ENCODE measurements at regions not wholly inside any gene's neighbourhood (a gene's known extent, or its start where the extent isn't known, plus 50 kb on each side); places are given as distances from the start of the nearest gene placed in this dataset.
"Not testable (repeated sequence)": the region's sequence is repeated elsewhere in the genome, so short reads cannot be mapped to it uniquely, and the experiment has no call there.

GRCh38 chr9:79461712-79462111, 110.1 kb upstream of the TLE4 start:
- DNase-seq (ENCODE audit: low spot score), result no peak

DNA sequence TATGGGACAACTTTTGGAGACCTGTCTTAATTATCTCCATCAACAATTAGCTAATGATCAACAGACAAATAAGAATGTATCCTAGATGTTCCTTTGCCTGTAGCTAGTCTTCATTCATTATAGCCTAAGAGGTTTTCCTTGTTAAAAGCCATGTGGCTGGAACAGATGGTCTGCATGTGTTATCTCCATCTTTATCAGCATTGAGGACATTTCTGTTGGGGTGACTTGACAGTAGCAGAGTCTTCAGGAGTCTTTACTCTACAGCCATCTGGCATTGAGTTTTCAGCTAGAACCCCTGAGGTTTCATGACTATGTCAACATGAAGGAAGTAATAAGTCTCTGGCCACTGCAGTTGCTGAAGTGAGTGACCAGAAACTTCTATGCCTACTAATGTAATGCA, 106.6 kb upstream of the TLE4 start:
- DNase-seq (ENCODE audit: low spot score), result no peak

GRCh38 chr9:79469164-79469563, 102.6 kb upstream of the TLE4 start:
- DNase-seq (ENCODE audit: low spot score), result no peak

- DNase-seq (ENCODE audit: low spot score), result no peak
Observed at GRCh38 chr9:79470954-79471353, 100.8 kb upstream of the TLE4 start.

GRCh38 chr9:79471580-79472543, 99.9 kb upstream of the TLE4 start:
- DNase-seq (ENCODE audit: low spot score), result peak; percentile 18

DNA sequence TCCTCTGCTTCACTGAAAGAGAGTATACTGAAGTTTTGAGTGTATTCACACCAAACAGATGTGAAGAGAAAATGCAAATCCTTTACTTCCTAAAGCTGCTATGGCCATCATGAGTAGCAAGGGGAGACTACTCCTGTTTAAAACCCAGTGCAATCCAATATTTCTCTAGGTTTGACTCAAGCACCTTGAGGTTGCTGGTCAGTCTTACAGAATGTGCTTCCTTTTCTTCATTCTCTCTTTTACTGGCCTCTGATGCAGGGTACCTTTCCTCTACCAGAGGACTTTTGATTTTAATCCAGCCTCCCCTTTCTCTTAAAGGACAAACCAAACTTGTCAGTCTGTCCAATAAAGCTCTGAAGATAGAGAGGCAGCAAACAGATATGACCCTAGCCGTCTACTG, 98.1 kb upstream of the TLE4 start:
- no peak for DNase-seq (ENCODE audit: low spot score)

DNA sequence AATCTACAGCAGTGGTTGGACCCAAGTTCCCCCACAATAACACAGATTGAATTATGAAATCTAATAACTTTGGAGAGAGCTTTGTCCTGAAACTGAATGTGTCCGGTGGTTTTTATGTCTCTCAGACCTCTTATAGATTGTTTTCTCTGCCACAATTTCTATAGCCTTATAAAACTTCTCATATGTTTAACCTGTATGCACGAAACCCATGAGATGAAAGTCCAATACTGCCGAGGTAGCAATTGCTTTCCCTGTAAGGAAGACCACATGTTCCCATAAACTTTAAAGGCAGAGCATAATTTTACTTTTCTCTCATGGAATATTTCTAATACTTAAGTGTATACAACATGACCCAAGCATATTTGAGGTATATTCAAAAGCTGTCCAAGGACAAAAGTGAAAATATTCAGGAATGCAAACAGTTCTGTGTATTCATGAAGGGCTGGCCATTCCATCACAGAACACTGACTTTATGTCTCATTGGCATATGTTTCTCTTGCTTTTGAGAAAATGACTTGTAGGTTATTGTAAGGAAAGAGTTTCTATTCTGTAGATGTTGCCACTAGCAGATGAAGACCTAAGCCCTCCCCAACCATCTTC, 94.4 kb upstream of the TLE4 start:
- DNase-seq (ENCODE audit: low spot score), result no peak

- peak; percentile 0 for DNase-seq (ENCODE audit: low spot score)
Observed at GRCh38 chr9:79477955-79478771, 93.6 kb upstream of the TLE4 start.

DNA sequence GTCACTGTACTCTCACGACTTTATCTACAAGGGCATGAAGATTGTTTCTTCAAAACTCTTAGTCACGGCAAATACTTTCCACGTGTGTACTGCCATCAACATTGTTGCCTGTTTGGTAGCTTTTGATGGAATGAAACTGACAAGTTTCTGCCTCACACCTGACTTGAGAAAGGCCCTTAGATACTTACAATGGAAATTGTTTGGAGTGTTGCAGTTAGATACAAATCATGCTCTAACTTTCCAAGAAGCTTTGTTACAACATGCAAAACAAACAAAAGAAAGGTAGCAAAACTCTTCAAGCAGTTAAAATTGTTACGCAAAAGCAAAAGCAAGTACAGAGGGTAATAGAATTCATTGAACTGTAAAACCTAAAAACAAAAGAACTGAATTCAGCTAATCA, 91.1 kb upstream of the TLE4 start:
- no peak for DNase-seq (ENCODE audit: low spot score)

DNA sequence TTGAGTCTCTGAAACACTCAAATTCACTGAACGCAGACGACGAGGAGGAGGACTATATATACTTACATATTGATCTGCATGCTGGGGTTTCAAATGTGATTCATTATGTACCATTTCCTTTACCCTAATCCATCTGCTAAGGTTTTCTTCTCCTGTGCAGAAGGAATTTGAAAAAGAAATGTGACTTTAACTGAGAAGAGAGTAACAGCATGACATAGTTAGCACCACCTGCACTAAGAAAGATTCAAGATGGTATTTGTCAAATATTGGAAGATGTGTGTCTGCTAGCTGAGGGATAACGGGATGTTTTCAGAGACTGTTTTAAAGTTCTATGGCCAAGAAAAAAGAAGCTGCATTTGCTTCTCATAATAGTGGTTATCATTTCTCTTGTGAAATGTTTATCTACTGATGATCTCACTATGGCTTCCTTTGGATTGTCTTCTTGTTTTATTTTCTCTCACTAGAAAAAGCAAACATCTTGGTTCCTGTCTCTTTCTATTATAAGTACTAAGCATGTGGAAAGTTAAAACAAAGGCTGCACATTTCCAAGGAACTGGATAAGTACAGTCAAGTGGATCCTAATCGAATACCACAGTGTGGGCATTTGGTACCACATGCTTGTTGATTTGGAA, 89.8 kb upstream of the TLE4 start:
- DNase-seq (ENCODE audit: low spot score), result no peak

DNA sequence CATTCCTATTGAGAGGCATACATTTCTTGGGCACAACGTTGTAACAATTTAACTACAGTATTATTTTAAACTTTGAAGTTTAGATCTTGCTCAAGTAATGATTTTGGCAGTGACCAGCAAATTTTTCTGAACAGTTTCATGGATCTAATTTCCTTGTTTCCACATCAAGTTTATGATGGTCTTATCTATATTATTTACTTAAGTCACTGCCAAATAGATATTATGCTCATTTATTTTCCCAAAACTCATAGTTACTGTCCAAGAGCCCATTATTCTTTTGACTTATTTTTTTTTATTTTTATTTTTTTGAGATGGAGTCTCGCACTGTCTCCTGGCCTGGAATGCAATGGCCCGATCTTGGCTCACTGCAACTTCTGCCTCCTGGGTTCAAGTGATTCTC, 86.5 kb upstream of the TLE4 start:
- DNase-seq (ENCODE audit: low spot score), result no peak

GRCh38 chr9:79489261-79490000, 82.3 kb upstream of the TLE4 start:
- DNase-seq (ENCODE audit: low spot score), result no peak

DNA sequence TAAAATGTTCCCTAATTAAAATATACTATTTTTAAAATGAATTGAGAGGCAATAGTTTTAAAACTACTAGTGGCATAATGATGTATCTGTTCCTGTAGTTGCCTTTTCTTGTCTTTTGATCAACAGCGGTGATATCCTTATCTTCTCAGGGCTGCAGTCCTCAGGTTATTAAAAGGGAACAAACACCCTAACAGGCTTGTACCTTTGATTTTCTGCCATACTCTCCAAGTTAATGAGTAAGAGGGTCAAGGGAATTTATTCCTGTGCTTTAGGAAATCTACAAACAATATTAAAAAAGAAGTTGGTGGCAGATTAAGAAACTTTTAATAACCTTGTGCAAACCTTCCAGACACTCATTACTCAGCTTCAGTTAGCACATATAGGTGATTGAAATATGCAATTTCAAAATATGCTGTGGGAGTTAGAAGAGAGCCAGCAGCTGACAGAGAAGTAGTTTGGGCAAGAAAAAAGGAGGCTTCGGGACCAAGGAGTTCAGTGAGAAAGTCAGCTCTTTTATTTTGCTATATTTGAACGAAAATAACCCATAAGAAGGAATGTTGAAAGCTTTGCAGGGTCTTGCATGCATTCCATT, 81.0 kb upstream of the TLE4 start:
- no peak for DNase-seq (ENCODE audit: low spot score)

- no peak for DNase-seq (ENCODE audit: low spot score)
Observed at GRCh38 chr9:79492092-79493009, 79.4 kb upstream of the TLE4 start.

DNA sequence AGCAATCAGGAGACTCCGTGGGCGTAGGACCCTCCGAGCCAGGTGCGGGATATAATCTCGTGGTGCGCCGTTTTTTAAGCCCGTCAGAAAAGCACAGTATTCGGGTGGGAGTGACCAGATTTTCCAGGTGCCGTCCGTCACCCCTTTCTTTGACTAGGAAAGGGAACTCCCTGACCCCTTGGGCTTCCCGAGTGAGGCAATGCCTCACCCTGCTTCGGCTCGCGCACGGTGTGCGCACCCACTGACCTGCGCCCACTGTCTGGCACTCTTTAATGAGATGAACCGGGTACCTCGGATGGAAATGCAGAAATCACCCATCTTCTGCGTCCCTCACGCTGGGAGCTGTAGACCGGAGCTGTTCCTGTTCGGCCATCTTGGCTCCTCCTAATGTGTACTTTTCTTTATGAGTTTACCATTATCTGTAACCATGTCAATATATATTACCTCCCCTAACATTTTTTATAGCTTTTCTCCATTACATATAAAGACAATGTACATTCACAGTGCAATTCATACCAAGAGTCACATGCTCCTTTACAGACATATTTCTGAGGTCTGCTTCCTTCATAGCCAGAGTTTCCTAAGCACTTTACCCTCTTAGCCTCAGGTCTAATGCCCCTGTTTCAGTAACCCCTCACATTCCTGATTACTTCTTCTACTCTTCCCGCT, 71.4 kb upstream of the TLE4 start:
- DNase-seq (ENCODE audit: low spot score), result not testable (repeated sequence)

DNA sequence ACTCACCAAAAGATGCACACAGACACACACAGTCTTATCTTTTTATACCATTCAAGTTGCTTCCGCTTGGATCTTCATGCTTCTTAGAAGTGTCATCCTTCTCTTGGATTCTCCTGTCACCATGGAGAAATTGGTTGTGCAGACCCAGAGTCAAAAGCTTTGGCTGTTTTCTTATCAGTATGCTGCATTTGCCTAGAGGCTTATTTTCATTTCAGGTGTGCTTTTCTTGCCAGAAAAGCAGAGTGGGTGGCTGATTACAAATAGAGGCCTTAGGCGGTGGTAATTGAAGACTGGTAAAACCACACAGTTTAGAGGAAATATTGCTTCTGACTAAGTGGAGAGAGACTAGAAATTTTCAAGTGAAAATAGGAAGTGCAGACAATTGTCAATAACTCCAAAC, 70.2 kb upstream of the TLE4 start:
- no peak for DNase-seq (ENCODE audit: low spot score)

DNA sequence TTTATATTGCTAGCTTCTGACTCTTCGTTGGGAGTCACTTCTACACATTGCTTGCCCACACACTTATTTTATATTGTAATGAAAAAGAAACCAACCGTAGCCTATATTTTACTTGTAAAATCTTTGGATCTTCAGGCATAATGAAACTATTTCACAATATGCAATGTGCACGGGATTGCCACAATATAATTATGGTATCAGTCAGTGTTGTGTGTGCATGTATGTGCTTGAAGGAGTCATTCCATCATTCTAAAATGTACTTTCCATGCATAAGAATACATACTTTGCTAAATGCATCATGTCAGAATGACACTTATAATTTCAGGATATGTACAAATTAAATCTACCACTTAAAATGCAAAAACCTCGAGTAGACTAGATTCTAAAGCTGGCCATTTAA, 64.0 kb upstream of the TLE4 start:
- DNase-seq (ENCODE audit: low spot score), result no peak

DNA sequence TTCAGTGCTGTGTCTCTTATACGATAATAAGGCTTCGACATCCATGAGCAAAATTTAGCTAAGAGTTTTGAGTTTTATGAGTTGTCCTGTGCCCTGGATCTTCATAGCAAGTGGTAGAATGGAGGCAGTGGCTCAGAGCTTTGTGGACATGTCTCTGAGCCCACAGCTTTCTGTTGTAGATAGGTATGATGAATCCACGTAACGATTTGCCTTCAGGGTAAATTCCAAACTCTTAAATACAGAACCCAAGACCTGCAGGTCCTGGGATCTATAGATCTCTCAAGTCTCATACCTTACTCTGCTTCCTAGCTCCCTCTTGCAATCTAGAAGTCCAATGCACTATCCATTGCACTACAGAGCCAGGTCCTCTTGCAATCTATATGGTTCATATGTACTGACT, 59.5 kb upstream of the TLE4 start:
- no peak for DNase-seq (ENCODE audit: low spot score)

Measured in RKO (cell line).